ENCODE measurements at regions not wholly inside any gene's neighbourhood (a gene's known extent, or its start where the extent isn't known, plus 50 kb on each side); places are given as distances from the start of the nearest gene placed in this dataset.

- TF ChIP-seq TAF1 (IDR thresholded peaks at IDR 0.05; ENCODE audit: borderline replicate concordance, insufficient read depth, low read length) (no peak), SIN3A (IDR thresholded peaks at IDR 0.05; ENCODE audit: borderline replicate concordance, insufficient read depth, low read length) (no peak)
These were observed 921.4 kb upstream of the EEF2KMT start for GRCh38 chr16:6018848-6019489.
